K562 (cell line): ENCODE measurements at regions not wholly inside any gene's neighbourhood (a gene's known extent, or its start where the extent isn't known, plus 50 kb on each side); places are given as distances from the start of the nearest gene placed in this dataset.

Experiments
- JUNB ChIP-seq: fragments of 450-650 bp; formaldehyde crosslinking; conservative IDR thresholded peaks from 2 replicates; pipeline ENCODE4 v1.4.0; 2020; ENCODE audit warnings: mild to moderate bottlenecking
- MXI1 ChIP-seq: IDR thresholded peaks from 2 replicates; pipeline ENCODE4 v1.6.1; 2011; ENCODE audit warnings: low read depth, mild to moderate bottlenecking, improper control_type of control experiment, low read length
- ZNF740 ChIP-seq, 3 experiments: fragments of 200-800 bp in 1 of 3; sonication (Bioruptor generic) in 1 of 3; sonication (generic) in 1 of 3; formaldehyde crosslinking in 1 of 3; IDR thresholded peaks; 2 replicates each; pipeline versions ENCODE4 v1.6.1 to v1.8.0; 2016 to 2022; ENCODE audit warnings: mild to moderate bottlenecking in 2 of 3, missing compliant biosample characterization in 2 of 3, missing genetic modification characterization in 2 of 3, missing genetic modification reagents in 1 of 3
- TF ChIP-seq, protein P1 (sequence below), 3 experiments: IDR thresholded peaks in 2 of 3; conservative IDR thresholded peaks in 1 of 3; 2 replicates each; pipeline ENCODE4 v1.5.1; 2011 to 2012; ENCODE audit warnings: low read length in 3 of 3, mild to moderate bottlenecking in 3 of 3, control low read depth in 2 of 3, improper control_type of control experiment in 1 of 3, inconsistent platforms in 1 of 3, low read depth in 1 of 3, mixed read lengths in 1 of 3, moderate library complexity in 1 of 3; ENCODE audit not compliant: insufficient read depth in 2 of 3

GRCh38 chr5:74391410-74391809, 249.1 kb downstream of the ENC1 start:
- TF ChIP-seq MXI1 = no peak
- TF ChIP-seq, protein P1, sequence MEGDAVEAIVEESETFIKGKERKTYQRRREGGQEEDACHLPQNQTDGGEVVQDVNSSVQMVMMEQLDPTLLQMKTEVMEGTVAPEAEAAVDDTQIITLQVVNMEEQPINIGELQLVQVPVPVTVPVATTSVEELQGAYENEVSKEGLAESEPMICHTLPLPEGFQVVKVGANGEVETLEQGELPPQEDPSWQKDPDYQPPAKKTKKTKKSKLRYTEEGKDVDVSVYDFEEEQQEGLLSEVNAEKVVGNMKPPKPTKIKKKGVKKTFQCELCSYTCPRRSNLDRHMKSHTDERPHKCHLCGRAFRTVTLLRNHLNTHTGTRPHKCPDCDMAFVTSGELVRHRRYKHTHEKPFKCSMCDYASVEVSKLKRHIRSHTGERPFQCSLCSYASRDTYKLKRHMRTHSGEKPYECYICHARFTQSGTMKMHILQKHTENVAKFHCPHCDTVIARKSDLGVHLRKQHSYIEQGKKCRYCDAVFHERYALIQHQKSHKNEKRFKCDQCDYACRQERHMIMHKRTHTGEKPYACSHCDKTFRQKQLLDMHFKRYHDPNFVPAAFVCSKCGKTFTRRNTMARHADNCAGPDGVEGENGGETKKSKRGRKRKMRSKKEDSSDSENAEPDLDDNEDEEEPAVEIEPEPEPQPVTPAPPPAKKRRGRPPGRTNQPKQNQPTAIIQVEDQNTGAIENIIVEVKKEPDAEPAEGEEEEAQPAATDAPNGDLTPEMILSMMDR (IDR thresholded peaks at IDR 0.05 in 2 of 3, conservative IDR thresholded peaks at IDR 0.05 in 1 of 3; ENCODE audit: insufficient read depth in 2 of 3, low read depth in 1 of 3, low read length in 3 of 3) = no peak
- TF ChIP-seq JUNB (CRISPR knock-in tag) = no peak
- TF ChIP-seq ZNF740 (CRISPR knock-in tag; IDR thresholded peaks at IDR 0.05) = no peak
- TF ChIP-seq ZNF740 (tag; IDR thresholded peaks at IDR 0.05) = no peak
